Left colon (tissue), 2 donors: ENCODE measurements at regions not wholly inside any gene's neighbourhood (a gene's known extent, or its start where the extent isn't known, plus 50 kb on each side); places are given as distances from the start of the nearest gene placed in this dataset.
"Not testable (repeated sequence)": the region's sequence is repeated elsewhere in the genome, so short reads cannot be mapped to it uniquely, and the experiment has no call there.

Experiments used
- ATAC-seq: fragments of 200-7000 bp; cut with Tn5 transposase; one replicate; pipeline ENCODE4 v1.9.1; 2020; ENCODE audit warnings: mild to moderate bottlenecking, moderate library complexity
- DNase-seq, 2 donors: peaks; one replicate each; pipeline ENCODE4 v3.0.0-alpha.2; 2020
- intact Hi-C, 2 donors: fragments of 100-400 bp; cut with DNase I in 1 of 2; cut with micrococcal nuclease in 1 of 2; formaldehyde crosslinking; loops; one replicate each; pipeline versions ENCODE4 v1.11.2 to v1.14.0; 2022; cut with DNase I, micrococcal nuclease
- donor health status: DM: no; HTN: no; CAD: no.
- donor health status: DM: yes; HTN: yes; CAD: no.

DNA sequence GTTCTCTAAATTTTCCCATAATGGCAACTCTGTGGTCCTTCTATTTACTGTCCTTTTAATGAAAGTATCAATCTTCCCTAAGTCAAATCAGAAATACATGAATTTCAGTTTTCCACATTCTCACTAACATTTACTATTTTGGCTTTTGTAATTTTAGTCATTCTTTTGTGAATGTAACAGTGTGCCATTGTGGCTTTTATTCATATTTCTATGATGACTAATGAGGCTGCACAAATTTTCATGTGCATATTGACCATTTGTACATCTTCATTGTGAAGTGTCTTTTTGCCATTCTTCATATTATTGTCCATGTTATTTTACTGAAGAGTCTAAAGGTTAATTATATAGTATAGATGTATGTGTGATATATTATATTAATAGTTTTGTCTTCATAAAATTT, 431.0 kb upstream of the BRINP3 start:
- no peak for ATAC-seq
- intact Hi-C loops, result no loop called here
- DNase-seq, result no peak

DNA sequence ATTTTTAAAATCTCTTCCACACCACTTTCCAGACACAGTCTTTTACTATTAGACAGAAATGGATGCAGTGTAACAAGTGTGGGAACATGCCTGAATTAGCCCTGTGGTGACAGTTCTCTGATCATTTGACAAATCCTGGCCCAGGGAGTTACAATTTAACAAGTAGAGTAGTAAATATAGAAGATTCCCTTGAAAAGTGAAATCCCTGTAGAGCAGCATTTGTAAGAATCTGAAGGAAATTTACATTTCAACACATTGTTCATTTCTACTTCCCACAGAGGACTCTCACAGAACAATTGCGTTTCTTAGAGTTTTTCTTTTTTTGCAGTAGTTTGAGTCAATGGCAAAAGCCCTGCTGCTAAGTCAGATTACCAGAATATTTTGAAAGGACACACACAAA, 458.3 kb upstream of the BRINP3 start:
- intact Hi-C loops, result no loop called here
- DNase-seq, result no peak
- ATAC-seq, result no peak

DNA sequence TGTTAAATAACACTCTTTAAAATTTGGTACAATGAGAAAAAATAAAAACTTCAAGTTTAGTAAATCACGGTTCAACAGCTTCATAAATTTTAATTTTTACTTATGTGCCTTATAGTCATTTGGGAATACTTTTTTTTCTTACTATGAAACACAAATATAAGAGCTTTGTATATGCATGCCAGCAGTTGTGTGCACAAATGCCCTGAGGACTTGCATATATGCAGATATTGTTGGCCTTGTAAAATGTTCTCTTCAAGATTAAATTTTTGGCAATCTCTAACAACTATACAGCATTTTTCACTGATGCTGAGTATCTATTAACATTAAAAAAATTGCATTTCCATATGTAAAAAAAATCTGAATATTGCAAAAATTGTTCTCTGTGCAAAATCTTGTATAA, 458.7 kb upstream of the BRINP3 start:
- DNase-seq (no peak), ATAC-seq (no peak)
- intact Hi-C loops, result no loop called here

DNA sequence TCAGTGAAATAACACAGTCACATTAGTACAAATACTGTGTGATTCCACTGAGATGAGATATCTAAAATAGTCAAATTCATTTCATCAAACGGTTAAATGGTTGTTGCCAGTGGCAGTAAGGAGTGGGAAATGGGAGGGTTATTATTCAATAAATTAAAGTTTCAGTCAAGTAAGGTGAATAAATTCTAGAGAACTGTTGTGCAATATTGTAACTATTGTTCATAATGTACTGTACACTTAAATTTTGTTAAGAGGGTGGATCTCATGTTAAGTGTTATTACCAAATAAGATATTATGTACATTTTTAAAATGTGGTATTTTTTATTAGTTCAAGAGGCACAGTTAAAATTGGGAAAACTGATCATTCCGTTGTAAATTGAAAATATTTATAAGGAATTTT, 463.3 kb upstream of the BRINP3 start:
- no peak for DNase-seq
- intact Hi-C loops, result no loop called here
- ATAC-seq, result no peak

DNA sequence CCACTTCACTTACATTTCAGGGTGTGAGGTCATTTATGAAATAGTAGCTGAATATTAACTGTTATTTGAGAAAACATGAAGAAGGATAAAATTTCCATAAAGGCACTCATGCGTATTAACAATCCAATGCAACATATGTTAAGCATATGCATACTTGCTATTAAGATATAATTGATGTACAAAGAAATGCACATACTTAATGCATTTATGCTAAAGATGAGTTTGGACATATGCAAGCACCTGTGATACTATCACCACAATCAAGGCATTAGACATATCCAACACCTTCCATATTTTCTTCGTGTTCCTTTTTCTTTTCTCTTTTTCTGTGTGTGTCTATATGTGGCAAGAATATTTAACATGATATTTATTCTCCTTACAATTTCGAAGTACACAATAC, 464.8 kb upstream of the BRINP3 start:
- DNase-seq, result no peak
- intact Hi-C loops, result no loop called here

DNA sequence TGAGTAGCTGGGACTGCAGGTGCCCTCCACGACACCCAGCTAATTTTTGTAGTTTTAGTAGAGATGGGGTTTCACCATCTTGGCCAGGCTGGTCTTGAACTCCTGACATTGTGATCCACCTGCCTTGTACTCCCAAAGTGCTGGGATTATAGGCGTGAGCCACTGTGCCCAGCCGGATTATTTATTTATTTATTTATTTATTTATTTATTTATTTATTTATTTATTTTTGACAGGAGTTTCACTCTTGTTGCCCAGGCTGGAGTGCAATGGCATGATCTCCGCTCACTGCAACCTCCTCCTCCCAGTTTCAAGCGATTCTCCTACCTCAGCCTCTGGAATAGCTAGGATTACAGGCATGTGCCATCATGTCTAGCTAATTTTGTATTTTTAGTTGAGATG, 466.1 kb upstream of the BRINP3 start:
- intact Hi-C loops, DNase-seq: not testable (repeated sequence)

More for the DNA sequence above, 464.8 kb upstream of the BRINP3 start:
- ATAC-seq, result no peak

DNA sequence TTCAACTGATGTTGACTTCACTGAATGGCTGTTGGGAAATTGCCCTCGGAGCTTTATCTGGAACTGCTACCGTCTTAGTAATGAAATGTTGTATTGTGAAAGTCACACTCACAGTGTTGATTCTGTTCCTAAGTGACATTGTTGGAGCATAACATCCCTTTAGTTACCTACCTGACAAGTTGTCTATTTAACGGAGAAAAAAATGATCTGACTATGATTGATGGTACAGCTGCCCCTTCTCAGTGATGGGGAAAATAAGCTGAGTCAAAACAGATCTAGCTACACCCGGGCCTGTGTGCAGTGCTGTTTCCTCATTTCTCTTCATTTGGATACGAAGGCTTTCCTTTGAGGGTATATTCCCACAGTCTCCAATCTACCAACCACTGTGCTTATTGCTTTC, 472.3 kb upstream of the BRINP3 start:
- ATAC-seq (no peak), DNase-seq (no peak)
- intact Hi-C loops, result no loop called here

More for the DNA sequence above, 466.1 kb upstream of the BRINP3 start:
- ATAC-seq, result not testable (repeated sequence)

DNA sequence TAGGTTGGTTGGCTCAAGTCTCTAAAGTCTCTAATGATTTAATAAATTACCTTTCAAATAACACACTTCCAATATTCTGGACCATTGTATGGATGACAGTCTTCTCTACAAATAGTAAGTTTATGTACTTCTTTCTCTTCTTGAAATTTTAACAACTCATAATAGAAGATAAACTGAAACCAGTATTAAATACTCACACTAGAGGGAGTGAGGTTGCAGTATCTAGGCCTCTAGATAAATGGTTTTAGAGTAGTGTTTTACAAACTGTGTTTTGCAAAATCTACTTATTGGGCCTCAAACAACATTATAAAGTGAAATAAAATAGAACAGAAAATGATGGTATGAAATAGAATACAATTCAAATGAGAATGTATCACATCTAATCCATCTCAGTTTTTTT, 479.9 kb upstream of the BRINP3 start:
- ATAC-seq, result no peak
- no peak for DNase-seq
- intact Hi-C loops, result no loop called here

DNA sequence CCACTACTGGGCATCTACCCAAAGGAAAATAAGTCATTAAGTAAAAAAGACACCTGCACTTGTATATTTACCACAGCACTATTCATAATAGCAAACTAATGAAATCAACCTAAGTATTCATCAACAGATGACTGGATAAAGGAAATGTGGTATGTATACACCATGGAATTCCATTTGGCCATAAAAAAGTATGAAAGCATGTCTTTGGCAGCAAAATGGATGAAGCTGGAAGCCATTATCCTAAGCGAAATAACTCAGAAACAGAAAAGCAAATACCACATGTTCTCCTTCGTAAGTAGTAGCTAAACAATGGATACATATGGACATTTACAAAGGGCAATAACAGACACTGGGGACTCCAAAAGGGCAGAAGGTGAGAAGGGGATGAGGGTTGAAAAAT, 485.7 kb upstream of the BRINP3 start:
- intact Hi-C loops, result no loop called here
- ATAC-seq (no peak), DNase-seq (no peak)

DNA sequence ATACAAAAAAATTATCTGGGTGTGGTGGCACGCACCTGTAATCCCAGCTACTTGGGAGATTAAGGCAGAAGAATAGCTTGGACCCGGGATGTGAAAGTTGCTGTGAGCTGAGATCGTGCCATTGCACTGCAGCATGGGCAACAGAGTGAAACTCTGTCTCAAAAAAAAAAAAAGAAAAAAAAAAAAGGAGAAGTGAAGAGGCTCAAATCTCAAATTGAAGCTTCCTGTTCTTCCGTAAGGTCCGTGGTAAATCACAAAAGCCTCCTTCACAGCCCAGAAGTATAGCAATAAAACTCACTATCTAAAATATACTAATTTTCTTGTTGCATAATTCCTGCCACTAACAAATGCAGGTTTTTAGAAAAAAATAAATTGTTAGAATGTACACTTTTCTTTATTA, 498.2 kb upstream of the BRINP3 start:
- ATAC-seq (no peak), DNase-seq (no peak)
- intact Hi-C loops, result no loop called here

DNA sequence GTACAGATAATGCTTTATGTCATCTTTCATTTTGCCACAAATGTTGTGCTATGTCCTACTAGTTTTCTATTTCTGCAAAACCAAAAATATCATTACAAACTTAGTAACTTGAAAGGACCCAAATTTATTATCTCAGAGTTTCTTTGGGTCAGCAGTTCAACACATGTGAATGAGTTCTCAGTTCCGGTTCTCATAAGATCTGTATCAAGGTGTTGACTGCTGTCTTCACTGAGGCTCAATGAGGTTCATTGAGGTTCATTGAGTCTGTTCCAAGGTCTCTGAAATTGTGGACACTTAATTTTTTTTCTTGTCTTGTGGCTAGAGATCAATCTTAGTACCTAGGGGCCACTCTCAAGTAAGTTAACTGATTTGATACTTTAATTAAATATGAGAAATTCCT, 525.1 kb upstream of the BRINP3 start:
- intact Hi-C loops, result no loop called here
- ATAC-seq (no peak), DNase-seq (no peak)

DNA sequence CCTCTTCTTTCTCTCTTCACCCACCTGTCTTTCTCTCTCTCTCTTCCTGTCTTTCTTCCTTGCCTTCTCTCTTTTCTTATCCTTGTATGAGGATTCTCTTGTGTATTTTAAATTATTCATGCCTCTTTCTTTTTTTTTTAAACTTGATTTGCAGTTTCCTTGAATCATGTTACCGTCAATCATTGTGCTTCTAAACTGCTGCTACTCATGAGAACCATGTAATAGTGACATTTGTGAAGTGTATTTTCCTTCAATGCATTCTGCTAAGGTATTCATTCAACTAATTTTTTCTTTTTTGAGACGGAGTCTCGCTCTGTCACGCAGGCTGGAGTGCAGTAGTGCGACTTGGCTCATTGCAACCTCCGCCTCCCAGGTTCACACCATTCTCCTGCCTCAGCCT, 539.1 kb upstream of the BRINP3 start:
- intact Hi-C loops, result no loop called here
- ATAC-seq (no peak), DNase-seq (no peak)

DNA sequence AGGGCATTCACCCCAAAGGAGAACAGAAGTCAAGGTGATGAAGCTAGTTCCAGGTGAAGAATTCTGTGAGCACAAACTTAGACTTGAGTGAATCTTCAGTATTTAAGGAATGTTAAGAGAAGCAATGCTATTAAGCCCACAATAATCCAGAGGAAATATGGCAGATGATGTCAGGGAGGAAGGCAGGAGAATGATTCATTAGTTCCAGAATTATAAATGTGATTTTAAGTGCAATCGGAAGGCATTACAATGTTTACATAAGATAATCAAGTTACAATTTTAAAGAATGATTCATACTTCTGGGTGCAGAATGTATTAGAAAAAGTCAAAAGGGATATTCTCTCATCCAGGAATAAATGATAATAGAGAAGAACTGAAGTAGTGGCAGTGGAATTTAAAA, 545.2 kb upstream of the BRINP3 start:
- intact Hi-C loops, result no loop called here
- no peak for ATAC-seq

DNA sequence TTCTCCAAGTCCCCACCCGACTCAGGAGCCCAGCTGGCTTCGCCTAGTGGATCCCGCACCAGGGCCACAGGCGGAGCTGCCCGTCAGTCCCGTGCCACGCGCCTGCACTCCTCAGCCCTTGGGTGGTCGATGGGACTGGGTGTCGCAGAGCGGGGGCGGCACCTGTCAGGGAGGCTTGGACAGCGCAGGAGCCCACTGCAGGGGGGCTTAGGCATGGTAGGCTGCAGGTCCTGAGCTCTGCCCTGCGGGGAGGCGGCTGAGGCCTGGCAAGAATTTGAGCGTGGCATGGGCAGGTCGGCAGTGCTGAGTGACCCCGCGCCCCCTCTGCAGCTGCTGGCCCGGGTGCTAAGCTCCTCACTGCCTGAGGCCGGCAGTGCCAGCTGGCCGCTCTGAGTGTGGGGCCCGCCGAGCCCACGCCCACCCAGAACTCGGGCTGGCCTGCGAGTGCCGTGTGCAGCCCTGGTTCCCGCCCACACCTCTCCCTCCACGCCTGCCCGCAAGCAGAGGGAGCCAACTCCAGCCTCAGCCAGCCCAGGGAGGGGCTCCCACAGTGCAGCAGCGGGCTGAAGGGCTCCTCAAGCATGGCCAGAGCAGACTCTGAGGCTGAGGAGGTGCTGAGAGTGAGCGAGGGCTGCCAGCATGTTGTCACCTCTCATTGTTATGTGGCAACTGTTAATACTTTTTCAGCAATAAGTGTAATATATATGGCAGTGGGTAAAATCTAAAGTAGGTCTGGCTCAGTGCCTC, 548.4 kb upstream of the BRINP3 start:
- ATAC-seq (no peak), DNase-seq (no peak)
- intact Hi-C loops, result no loop called here

More for the DNA sequence above, 545.2 kb upstream of the BRINP3 start:
- no peak for DNase-seq

DNA sequence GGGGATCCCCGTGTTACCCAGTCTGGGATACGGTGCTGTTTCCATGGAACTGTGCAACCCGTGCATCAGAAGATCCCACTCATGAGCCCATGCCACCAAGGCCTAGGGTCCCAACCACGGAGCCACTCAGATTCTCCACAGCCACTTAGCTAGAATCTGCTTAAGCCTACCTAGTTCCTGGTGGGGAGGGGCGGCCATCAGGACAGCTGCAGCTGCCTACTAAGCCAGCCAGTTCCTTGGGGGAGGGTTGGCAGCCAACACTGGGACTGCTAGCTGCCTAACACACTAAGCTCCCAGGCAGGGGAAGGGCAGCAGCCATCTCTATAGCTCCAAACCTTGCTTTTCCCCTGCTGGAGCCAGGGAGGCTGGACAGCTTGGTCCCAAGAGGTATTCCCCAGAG, 549.2 kb upstream of the BRINP3 start:
- no peak for DNase-seq
- no peak for ATAC-seq
- intact Hi-C loops, result no loop called here

DNA sequence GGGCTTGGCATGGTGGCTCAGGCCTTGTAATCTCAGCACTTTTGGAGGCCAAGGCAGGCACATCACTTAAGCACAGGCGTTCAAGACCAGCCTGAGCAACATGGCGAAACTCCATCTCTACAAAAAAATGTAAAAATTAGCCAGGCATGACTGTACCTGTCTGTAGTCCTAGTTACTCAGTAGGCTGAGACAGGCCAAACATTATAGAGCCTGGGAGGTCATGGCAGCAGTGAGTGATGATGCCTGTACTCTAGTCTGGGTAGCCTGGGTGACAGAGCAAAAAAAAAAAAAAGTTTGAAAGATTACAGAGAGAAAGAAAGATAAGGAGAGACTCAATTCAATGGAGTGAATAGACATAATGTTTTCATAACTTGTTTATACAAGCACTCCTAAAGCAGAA, 556.5 kb upstream of the BRINP3 start:
- ATAC-seq (no peak), DNase-seq (no peak)
- intact Hi-C loops, result no loop called here

DNA sequence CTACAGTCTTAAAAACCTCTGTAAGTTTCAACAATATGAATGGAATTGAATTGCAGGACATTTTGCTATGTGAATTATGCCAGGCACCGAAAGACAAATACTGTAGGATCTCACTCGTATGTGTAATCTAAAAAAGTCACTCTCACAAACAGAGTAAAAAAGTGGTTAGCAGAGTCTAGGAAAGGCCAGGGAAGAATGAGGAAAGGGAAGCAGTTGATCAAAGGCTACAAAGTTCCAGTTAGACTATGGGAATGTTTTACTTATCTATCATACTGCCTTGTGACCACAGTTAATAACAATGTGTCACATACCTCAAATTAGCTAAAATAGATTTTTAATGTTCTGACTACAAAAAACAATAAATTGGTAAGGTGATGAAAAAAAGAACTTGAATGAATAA, 565.4 kb upstream of the BRINP3 start:
- ATAC-seq (no peak), DNase-seq (no peak)
- intact Hi-C loops, result no loop called here

DNA sequence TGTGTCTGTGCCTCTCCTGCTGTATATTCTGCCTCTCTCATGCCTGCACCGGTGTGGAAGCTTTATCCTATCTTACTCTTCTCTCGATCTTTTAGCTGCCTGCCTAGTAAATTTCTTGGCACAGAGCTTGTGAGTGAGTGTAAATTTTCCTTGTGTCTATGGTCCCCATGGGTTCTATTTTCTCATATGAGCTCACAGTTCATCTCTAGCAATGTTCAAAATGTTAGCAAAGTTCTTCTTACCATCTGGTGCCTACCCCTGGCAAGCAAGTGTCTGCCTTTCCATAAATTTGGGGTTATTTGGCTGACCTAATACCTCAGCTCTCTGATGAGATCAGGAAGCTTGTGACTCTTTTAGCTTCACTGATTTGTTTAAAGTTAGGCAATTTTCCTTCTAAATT, 572.1 kb upstream of the BRINP3 start:
- intact Hi-C loops, result no loop called here
- no peak for ATAC-seq

DNA sequence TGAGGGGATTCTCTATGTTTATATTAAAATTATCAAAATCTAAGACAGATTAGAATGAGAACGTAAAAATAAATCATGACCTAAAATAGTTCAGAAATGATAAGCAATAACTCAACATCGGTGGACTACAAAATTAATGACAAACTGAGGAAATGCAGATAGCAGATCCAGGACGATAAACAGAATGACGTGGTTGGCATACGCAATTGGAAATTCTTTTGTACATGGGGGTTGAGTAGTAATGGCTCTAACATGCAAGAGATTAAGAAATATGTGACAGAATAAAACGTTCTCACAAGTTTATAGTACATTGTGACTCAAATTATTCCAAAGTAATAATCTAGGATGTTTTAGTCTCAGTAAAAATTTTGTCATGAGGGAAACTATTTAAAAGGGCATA, 575.2 kb upstream of the BRINP3 start:
- ATAC-seq, result no peak
- DNase-seq, result no peak
- intact Hi-C loops, result no loop called here

More for the DNA sequence above, 572.1 kb upstream of the BRINP3 start:
- no peak for DNase-seq

DNA sequence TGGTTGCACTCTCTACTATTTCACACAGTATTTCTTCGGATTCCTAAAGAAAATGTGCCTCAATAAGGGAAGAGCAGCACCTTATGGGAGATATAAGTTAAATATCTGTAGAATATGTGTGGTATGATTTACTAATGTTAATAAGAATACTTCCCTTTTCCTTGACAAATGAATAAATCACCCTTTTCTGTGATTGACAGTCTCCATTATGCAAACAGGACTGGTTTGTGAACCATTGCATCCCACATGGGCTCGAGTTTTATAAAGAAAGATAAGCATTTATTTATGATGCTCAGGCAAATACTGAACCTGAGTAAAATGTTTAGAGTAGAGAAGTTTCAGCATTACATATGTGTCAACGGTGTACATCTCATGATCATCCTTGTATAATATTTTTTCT, 587.7 kb upstream of the BRINP3 start:
- ATAC-seq, result no peak
- no peak for DNase-seq
- intact Hi-C loops, result no loop called here

DNA sequence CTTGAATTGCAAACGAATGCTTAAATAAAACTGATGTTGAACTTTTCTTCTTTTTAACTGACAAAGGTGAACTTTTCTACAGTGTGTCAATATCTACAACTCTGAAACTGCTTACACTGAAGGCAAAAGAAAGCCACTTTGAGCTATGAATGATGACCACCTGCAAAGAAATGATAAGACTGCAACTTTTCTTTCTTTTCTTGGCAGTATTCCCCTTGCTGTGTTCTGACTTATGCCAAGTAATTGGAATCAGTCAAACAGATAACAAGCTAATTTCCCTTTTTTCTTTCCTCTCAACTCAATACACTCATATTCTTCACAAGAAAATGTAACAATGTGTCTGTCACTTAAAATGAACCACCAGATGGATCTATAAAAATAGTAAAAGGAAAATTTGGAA, 588.1 kb upstream of the BRINP3 start:
- no peak for DNase-seq
- no peak for ATAC-seq
- intact Hi-C loops, result no loop called here
